IMR-90 (cell line): ENCODE measurements at regions not wholly inside any gene's neighbourhood (a gene's known extent, or its start where the extent isn't known, plus 50 kb on each side); places are given as distances from the start of the nearest gene placed in this dataset.

ENCODE experiments used
- ATAC-seq: fragments of 200-7000 bp; cut with Tn5 transposase; 2 replicates; pipeline ENCODE4 v1.9.1; 2020; ENCODE audit warnings: low read depth, mild to moderate bottlenecking, moderate library complexity
- BruUV-seq: library from RNA; stranded (reverse); fragments of 400-500 nt; replicated peaks from 2 replicates; lab custom pipeline; 2021; lab: Mats Ljungman, UMichigan
- CTCF ChIA-PET: fragments of 300-600 bp; formaldehyde crosslinking; extraction: SDS; loops from one replicate; lab custom pipeline; 2021; ENCODE audit warnings: antibody characterized with exemption; lab: Yijun Ruan, JAX
- POLR2A ChIA-PET: fragments of 300-600 bp; sonication (Branson Sonifier 250); formaldehyde crosslinking; loops from one replicate; lab custom pipeline; 2022; ENCODE audit warnings: antibody characterized with exemption; ENCODE audit not compliant: unreplicated experiment; lab: Charles Lee
- DNase-seq: peaks from one replicate; pipeline ENCODE4 v3.0.0; 2013
- H2AFZ ChIP-seq: replicated peaks from 2 replicates; pipeline ENCODE3; 2013; ENCODE audit warnings: low read length, mild to moderate bottlenecking; ENCODE audit not compliant: poor library complexity
- H2AK5ac ChIP-seq: 2 replicates; pipeline ENCODE4 v1.6.1; 2013; ENCODE audit warnings: low read depth, low read length, inconsistent platforms
- H2AK9ac ChIP-seq: replicated peaks from 2 replicates; pipeline ENCODE3; 2013; ENCODE audit warnings: mild to moderate bottlenecking, low read depth, low read length, moderate library complexity; ENCODE audit not compliant: poor library complexity
- H2BK120ac ChIP-seq: 2 replicates; pipeline ENCODE4 v1.6.1; 2013; ENCODE audit warnings: low read depth, low read length, inconsistent platforms
- H2BK15ac ChIP-seq: 3 replicates; pipeline ENCODE4 v1.6.1; 2013; ENCODE audit warnings: low read depth, low read length, inconsistent platforms
- H2BK20ac ChIP-seq: 2 replicates; pipeline ENCODE4 v1.6.1; 2013; ENCODE audit warnings: low read depth, mild to moderate bottlenecking, inconsistent platforms, low read length, moderate library complexity
- H2BK5ac ChIP-seq: 2 replicates; pipeline ENCODE4 v1.6.1; 2013; ENCODE audit warnings: mild to moderate bottlenecking, low read depth, low read length, inconsistent platforms; ENCODE audit not compliant: poor library complexity, severe bottlenecking
- H3K14ac ChIP-seq: replicated peaks from 2 replicates; pipeline ENCODE4 v1.6.1; 2013; ENCODE audit warnings: low read depth, low read length, inconsistent platforms
- H3K18ac ChIP-seq: 2 replicates; pipeline ENCODE4 v1.6.1; 2013; ENCODE audit warnings: low read depth, low read length, control low read depth
- H3K23ac ChIP-seq: 2 replicates; pipeline ENCODE4 v1.6.1; 2013; ENCODE audit warnings: low read depth, low read length, inconsistent platforms
- H3K27ac ChIP-seq: 2 replicates; pipeline ENCODE4 v1.5.1; 2013; ENCODE audit warnings: mild to moderate bottlenecking, control low read depth, low read length; ENCODE audit not compliant: insufficient read depth
- H3K27me3 ChIP-seq: 2 replicates; pipeline ENCODE4 v1.6.1; 2013; ENCODE audit warnings: low read length; ENCODE audit not compliant: control insufficient read depth, insufficient read depth
- H3K36me3 ChIP-seq: 2 replicates; pipeline ENCODE4 v1.6.1; 2013; ENCODE audit warnings: low read length, mixed read lengths; ENCODE audit not compliant: control insufficient read depth, insufficient read depth
- H3K4ac ChIP-seq: 2 replicates; pipeline ENCODE4 v1.6.1; 2013; ENCODE audit warnings: low read depth, low read length, inconsistent platforms
- H3K4me1 ChIP-seq: 2 replicates; pipeline ENCODE4 v1.6.1; 2013; ENCODE audit warnings: low read length, mixed read lengths; ENCODE audit not compliant: control insufficient read depth, insufficient read depth
- H3K4me2 ChIP-seq: 2 replicates; pipeline ENCODE4 v1.6.1; 2013; ENCODE audit warnings: low read depth, mild to moderate bottlenecking, control low read depth, low read length, moderate library complexity
- H3K4me3 ChIP-seq: 2 replicates; pipeline ENCODE4 v1.5.1; 2013; ENCODE audit warnings: low read depth, mild to moderate bottlenecking, control low read depth, low read length, moderate library complexity; ENCODE audit not compliant: insufficient read depth
- H3K56ac ChIP-seq: 2 replicates; pipeline ENCODE4 v1.6.1; 2013; ENCODE audit warnings: low read length, inconsistent platforms; ENCODE audit not compliant: insufficient read depth; ENCODE audit errors: extremely low read depth
- H3K79me1 ChIP-seq, 2 experiments: 2 replicates each; pipeline ENCODE4 v1.6.1; 2013; ENCODE audit warnings: low read length in 2 of 2, inconsistent platforms in 1 of 2, low read depth in 1 of 2
- H3K9ac ChIP-seq: 2 replicates; pipeline ENCODE4 v1.6.1; 2013; ENCODE audit warnings: low read depth, low read length, control low read depth
- H3K9me1 ChIP-seq: 2 replicates; pipeline ENCODE4 v1.6.1; 2013; ENCODE audit warnings: low read length, inconsistent platforms; ENCODE audit not compliant: insufficient read depth
- H3K9me3 ChIP-seq: 2 replicates; pipeline ENCODE4 v1.6.1; 2013; ENCODE audit warnings: low read length; ENCODE audit not compliant: control insufficient read depth, insufficient read depth
- H4K20me1 ChIP-seq: 2 replicates; pipeline ENCODE4 v1.6.1; 2013; ENCODE audit warnings: low read length, inconsistent platforms; ENCODE audit not compliant: insufficient read depth
- H4K5ac ChIP-seq: 2 replicates; pipeline ENCODE4 v1.6.1; 2013; ENCODE audit warnings: mild to moderate bottlenecking, low read depth, low read length, control low read depth
- H4K8ac ChIP-seq, 2 experiments: 2 replicates each; pipeline ENCODE4 v1.6.1; 2013; ENCODE audit warnings: low read depth in 2 of 2, low read length in 2 of 2, control low read depth in 1 of 2, inconsistent platforms in 1 of 2
- H4K91ac ChIP-seq: 2 replicates; pipeline ENCODE4 v1.6.1; 2013; ENCODE audit warnings: low read depth, low read length, inconsistent platforms; ENCODE audit not compliant: insufficient read depth
- BHLHE40 ChIP-seq: fragments of 150-350 bp; IDR thresholded peaks from 2 replicates; pipeline ENCODE4 v1.6.1; 2016; ENCODE audit warnings: mild to moderate bottlenecking, low read depth, low read length
- CEBPB ChIP-seq: IDR thresholded peaks from 2 replicates; pipeline ENCODE4 v1.6.1; 2012; ENCODE audit warnings: low read depth, low read length, improper control_type of control experiment
- CHD1 ChIP-seq: IDR thresholded peaks from 2 replicates; pipeline ENCODE4 v1.6.1; 2012; ENCODE audit warnings: low read depth, low read length, improper control_type of control experiment
- MAZ ChIP-seq: IDR thresholded peaks from 2 replicates; pipeline ENCODE4 v1.6.1; 2012; ENCODE audit warnings: low read depth, mild to moderate bottlenecking, low read length, improper control_type of control experiment, moderate library complexity, borderline replicate concordance
- MXI1 ChIP-seq: IDR thresholded peaks from 2 replicates; pipeline ENCODE4 v1.6.1; 2012; ENCODE audit warnings: low read depth, mild to moderate bottlenecking, low read length, moderate library complexity, borderline replicate concordance
- NFE2L2 ChIP-seq: fragments of 150-350 bp; IDR thresholded peaks from 2 replicates; pipeline ENCODE4 v1.6.1; 2016; ENCODE audit warnings: low read depth, mild to moderate bottlenecking, low read length
- POLR2A ChIP-seq: IDR thresholded peaks from 2 replicates; pipeline ENCODE4 v1.6.1; 2012; ENCODE audit warnings: mild to moderate bottlenecking, low read depth, low read length
- RAD21 ChIP-seq: IDR thresholded peaks from 2 replicates; pipeline ENCODE4 v1.6.1; 2012; ENCODE audit warnings: low read length, improper control_type of control experiment
- RCOR1 ChIP-seq: IDR thresholded peaks from 2 replicates; pipeline ENCODE4 v1.6.1; 2012; ENCODE audit warnings: mild to moderate bottlenecking, low read length, improper control_type of control experiment; ENCODE audit not compliant: insufficient replicate concordance
- RFX5 ChIP-seq: IDR thresholded peaks from 2 replicates; pipeline ENCODE4 v1.8.0; 2012; ENCODE audit warnings: low read depth, mild to moderate bottlenecking, low read length, moderate library complexity
- WGBS, 2 experiments: methylation state at CpG; one replicate each; pipeline versions ENCODE4 v1.1.5 to v1.1.7; 2013; ENCODE audit warnings: missing lambda C conversion rate in 2 of 2; ENCODE audit not compliant: insufficient read length in 1 of 2; ENCODE audit errors: extremely low coverage in 2 of 2; 5-methylcytosine and 5-hydroxymethylcytosine counted together
- dilution Hi-C: fragments of 300-500 bp; cut with HindIII; formaldehyde crosslinking; loops from one replicate; pipeline ENCODE4 v1.14.3; 2018; ENCODE audit warnings: low sequenced_read_pairs; ENCODE audit not compliant: unreplicated experiment
- in situ Hi-C: fragments of 300-500 bp; cut with MboI; formaldehyde crosslinking; loops from 3 replicates; pipeline ENCODE4 v1.14.3; 2019; ENCODE audit warnings: low sequenced_read_pairs, inconsistent platforms, mixed read lengths
- intact Hi-C: fragments of 100-400 bp; cut with micrococcal nuclease; formaldehyde crosslinking; loops from 2 replicates; pipeline ENCODE4 v1.10.0; 2022
- TF ChIP-seq, protein P1 (sequence below): fragments of 150-350 bp; IDR thresholded peaks from 2 replicates; pipeline ENCODE4 v1.6.1; 2016; ENCODE audit warnings: low read depth, mild to moderate bottlenecking, low read length, moderate library complexity, borderline replicate concordance
- TF ChIP-seq, protein P2 (sequence below): conservative IDR thresholded peaks from 2 replicates; pipeline ENCODE4 v1.5.1; 2012; ENCODE audit warnings: mild to moderate bottlenecking, low read depth, low read length, improper control_type of control experiment

DNA sequence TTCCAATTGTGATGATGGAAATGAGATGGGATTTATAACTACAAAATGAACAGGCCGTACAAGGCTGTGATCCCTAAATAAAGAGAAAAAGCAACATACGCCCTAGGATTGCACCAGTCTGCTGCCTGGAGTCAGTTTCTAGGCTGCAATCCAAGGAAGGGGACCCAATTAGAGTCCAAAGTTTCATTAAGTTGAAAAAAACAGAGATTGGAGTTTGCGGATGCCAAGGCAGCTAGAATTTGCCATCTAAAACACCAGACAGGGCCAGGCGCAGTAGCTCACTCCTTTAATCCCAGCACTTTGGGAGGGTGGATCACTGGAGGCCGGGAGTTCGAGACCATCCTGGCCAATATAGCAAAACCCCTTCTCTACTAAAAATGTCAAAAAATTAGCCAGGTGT lies 661.0 kb downstream of the RPS29 start:
- POLR2A ChIA-PET = no interaction called here
- Histone ChIP-seq H2BK5ac (no peak overlapping the region), H3K4me1 (no peaks in the 10 kb centered on the region), H3K14ac (no peak overlapping the region), H3K27me3 (no peaks in the 10 kb centered on the region), H3K79me1 (no peaks in the 10 kb centered on the region), H2BK20ac (no peak overlapping the region), H4K8ac (no peak overlapping the region), H3K27ac (no peak overlapping the region), H4K91ac (no peak overlapping the region), H3K4me3 (no peak overlapping the region), H2AK9ac (no peak overlapping the region), H3K4ac (no peak overlapping the region), H2BK15ac (no peak overlapping the region), H2BK120ac (no peak overlapping the region), H2AFZ (no peak overlapping the region), H3K9me1 (no peaks in the 10 kb centered on the region), H3K9me3 (no peaks in the 10 kb centered on the region; the same call in 1 of the 2 replicates), H3K9ac (no peak overlapping the region), H3K18ac (no peak overlapping the region), H3K36me3 (no peaks in the 10 kb centered on the region), H3K56ac (no peak overlapping the region), H2AK5ac (no peak overlapping the region), H4K5ac (no peak overlapping the region), H4K20me1 (no peaks in the 10 kb centered on the region), H3K23ac (no peak overlapping the region), H3K4me2 (no peak overlapping the region)
- no TSS peak for BruUV-seq
- intact Hi-C loops = no loop called here
- TF ChIP-seq RFX5 (no peak), MXI1 (no peak), CEBPB (no peak), RCOR1 (no peak), RAD21 (no peak), NFE2L2 (no peak), POLR2A (no peak), BHLHE40 (no peak), MAZ (no peak), CHD1 (no peak)
- TF ChIP-seq, protein P1, sequence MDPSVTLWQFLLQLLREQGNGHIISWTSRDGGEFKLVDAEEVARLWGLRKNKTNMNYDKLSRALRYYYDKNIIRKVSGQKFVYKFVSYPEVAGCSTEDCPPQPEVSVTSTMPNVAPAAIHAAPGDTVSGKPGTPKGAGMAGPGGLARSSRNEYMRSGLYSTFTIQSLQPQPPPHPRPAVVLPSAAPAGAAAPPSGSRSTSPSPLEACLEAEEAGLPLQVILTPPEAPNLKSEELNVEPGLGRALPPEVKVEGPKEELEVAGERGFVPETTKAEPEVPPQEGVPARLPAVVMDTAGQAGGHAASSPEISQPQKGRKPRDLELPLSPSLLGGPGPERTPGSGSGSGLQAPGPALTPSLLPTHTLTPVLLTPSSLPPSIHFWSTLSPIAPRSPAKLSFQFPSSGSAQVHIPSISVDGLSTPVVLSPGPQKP = no peak
- TF ChIP-seq, protein P2, sequence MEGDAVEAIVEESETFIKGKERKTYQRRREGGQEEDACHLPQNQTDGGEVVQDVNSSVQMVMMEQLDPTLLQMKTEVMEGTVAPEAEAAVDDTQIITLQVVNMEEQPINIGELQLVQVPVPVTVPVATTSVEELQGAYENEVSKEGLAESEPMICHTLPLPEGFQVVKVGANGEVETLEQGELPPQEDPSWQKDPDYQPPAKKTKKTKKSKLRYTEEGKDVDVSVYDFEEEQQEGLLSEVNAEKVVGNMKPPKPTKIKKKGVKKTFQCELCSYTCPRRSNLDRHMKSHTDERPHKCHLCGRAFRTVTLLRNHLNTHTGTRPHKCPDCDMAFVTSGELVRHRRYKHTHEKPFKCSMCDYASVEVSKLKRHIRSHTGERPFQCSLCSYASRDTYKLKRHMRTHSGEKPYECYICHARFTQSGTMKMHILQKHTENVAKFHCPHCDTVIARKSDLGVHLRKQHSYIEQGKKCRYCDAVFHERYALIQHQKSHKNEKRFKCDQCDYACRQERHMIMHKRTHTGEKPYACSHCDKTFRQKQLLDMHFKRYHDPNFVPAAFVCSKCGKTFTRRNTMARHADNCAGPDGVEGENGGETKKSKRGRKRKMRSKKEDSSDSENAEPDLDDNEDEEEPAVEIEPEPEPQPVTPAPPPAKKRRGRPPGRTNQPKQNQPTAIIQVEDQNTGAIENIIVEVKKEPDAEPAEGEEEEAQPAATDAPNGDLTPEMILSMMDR = no peak
- in situ Hi-C loops = no loop called here
- CTCF ChIA-PET = no interaction called here
- DNase-seq (no peak), ATAC-seq (no peak)
- dilution Hi-C loops = no loop called here
- no CpG with 5 or more reads among the region's 6 CpGs for WGBS, 2 experiments
